DMS53 treated with DMSO at 0.1 percent for 48 hours (cell line): ENCODE measurements at regions not wholly inside any gene's neighbourhood (a gene's known extent, or its start where the extent isn't known, plus 50 kb on each side); places are given as distances from the start of the nearest gene placed in this dataset.
"Not testable (repeated sequence)": the region's sequence is repeated elsewhere in the genome, so short reads cannot be mapped to it uniquely, and the experiment has no call there.

ENCODE experiments used
- DNase-seq: peaks from one replicate; lab custom pipeline; 2025; ENCODE audit not compliant: unreplicated experiment; lab: John Stamatoyannopoulos, UW

GRCh38 chr5:67817652-67818051, 397.9 kb upstream of the PIK3R1 start:
- no peak for DNase-seq

DNA sequence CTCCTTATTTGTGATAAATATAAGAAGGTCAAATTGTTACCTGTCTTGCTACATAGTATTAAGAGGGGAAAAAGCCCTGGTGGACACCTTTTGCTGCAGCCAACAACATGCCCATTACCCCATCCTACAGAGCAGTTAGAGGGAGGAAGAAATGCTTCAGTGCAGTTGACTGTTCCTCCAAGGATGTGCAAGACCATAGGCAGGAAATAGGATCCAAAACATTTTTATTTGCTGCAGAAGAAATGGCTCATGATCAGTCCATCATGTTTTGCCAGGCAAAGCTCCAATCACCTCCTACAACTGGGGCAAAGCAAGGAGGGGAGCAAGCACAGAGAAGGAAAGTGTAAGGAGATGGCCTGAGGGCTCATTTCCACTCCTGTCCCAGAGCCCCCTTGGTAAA, 399.1 kb upstream of the PIK3R1 start:
- no peak for DNase-seq

GRCh38 chr5:67815455-67816391, 399.8 kb upstream of the PIK3R1 start:
- DNase-seq, result no peak

- DNase-seq, result no peak
Measured at GRCh38 chr5:67814569-67815311, 400.8 kb upstream of the PIK3R1 start.

DNA sequence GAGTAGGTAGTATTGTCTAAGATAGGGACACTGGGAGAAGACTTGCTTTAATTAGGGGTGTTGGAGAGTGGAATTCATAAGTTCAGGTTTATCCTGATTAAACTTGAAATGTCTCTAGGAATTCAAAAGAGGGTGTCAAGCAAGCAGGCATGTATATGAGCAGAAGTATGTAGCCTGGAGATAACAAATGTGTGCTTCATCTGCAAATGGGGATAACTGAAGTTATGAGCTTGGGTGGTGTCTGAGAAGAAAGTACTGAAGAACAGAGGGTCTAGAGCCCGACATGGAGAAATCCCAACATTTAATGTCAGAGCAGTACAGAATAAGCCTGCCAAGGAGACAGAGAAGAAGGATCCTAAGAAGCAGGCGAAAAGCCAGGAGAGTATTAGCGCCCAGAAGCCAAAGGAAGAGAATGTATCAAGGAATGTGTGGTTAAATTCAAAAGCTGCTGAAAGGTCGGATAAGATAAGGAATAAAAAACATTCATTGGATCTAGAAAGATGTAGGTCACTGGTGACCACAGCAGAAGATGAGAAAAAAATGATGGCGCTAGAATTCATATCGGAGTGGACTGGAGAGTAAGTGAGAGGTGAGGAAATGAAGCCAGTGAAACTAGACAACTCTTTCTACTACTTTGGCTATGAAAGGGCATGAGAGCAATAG, 401.5 kb upstream of the PIK3R1 start:
- no peak for DNase-seq

- no peak for DNase-seq
Measured at GRCh38 chr5:67809589-67809988, 406.0 kb upstream of the PIK3R1 start.

DNA sequence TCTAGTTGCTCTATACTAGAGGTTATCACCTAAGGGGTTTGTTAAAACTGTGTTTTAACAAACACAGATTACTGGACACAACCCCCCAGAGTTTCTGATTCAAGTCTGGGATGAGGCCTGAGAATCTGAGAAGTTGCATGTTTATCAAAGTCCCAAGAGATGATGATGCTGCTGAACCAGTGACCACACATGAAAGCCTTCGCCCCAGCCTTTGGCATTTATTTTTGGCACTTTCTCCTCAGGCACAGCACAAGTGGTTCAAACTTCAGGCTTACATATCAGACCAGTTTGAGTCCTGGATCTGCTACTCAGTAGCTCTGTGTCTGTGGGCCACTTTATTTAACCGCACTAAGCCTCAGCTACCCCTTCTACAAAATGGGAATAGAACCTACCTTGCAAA, 407.2 kb upstream of the PIK3R1 start:
- no peak for DNase-seq

DNA sequence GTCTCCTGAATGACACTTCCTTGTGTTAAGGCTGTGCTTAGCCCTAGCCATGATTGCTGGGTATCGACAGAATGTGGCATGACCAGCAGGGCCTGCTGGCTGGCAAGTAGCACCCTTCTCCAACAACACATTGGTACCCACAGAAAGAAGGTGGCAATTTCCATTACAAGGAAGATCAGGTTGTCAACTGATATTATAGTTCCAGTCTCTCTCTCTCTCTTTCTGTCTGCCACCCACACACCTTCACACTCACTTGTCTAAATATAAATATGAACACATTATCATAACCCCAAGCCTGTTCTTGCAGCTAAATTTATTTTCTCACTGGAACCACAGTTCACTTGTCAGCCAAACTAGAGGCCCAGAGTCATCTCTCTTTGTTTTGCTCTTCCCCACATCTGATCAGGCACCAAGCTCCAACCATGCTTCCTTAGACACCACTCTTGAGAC, 408.1 kb upstream of the PIK3R1 start:
- DNase-seq, result no peak

DNA sequence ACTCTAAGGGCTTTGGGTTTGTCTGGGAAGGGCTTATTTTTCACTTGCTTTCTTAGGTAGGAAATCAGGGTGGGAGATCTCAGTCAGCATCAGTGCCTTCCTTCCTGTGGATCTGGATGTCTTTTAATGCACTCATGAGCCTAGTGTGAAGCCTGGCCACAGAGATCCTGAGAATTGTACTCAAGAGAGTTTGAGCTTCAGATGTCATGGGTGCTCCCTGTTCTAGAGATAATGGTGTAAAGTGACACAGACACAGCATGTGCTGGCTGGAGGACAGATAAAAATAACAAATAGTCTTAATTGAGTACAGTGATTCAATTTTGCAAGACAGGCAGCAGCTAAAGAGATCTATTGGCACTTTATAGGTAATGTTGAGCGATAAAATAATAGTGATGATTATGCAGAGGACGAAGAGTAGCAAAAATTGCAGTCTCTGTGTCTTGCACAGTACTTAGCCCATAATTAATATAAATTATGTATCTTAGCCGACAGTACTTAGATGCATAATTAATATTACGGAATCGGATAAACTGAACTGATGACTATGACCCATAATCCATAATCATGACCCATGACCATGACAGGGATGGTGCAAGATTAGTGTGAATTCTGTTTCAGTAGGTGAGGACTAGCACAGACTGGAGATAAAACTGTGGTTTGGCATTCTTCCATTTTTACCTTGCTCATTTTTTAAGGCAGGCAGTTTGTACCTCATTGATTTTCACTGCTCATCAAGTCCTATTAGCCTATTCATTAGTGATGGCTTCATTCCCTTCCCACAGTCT, 408.7 kb upstream of the PIK3R1 start:
- DNase-seq, result no peak

GRCh38 chr5:67805666-67806348, 409.7 kb upstream of the PIK3R1 start:
- peak; percentile 54 for DNase-seq

DNA sequence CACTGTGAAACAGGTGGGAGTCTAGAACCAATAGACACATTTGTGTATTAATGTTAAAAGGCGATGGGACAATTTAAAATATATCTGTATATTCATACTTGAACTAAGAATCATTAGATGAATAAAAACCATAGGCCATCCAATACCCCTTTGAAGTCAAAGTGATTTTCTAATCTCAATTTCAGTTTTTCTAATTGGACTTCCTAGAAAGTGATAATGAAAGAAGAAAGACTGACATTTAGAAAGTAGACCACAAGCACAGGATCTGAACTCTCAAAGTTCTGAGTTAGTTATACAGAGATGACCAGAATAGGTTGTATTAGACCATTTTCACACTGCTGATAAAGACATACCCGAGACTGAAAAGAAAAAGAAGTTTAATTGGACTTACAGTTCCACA, 412.8 kb upstream of the PIK3R1 start:
- DNase-seq, result no peak

GRCh38 chr5:67799732-67800234, 415.8 kb upstream of the PIK3R1 start:
- no peak for DNase-seq

- not testable (repeated sequence) for DNase-seq
Measured at GRCh38 chr5:67798470-67798869, 417.1 kb upstream of the PIK3R1 start.

DNA sequence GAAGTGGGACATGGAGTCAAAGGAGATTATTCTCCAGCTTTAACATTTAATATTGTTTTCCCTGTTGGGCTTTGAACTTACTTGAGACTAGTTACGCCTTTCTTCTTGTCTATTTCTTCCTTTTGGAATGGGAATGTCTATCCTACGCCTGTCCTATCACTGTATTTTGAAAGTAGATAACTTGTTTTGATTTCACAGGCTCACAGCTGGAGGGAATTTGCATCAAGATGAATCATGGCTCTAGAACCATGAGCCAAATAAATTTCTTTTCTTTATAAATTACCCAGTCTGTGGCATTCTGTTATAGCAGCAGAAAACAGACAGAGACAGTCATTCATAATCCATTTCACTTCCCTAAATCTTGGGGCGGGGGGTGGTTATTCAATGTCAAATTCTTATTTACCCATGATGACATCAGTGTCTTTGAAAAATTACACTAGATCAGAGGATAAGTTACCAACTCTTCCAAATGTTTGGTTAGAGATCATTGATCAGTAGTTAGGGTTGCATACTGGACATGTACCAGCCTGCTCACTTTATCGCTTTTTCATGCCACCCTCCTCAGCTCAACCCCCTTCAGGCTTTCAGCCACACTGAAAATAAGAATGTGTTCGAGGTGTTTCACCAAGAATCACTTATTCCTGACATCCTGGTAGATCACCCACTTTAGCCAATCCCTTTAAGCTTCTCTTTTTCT, 419.6 kb upstream of the PIK3R1 start:
- no peak for DNase-seq

- DNase-seq, result no peak
Measured at GRCh38 chr5:67793966-67794365, 421.6 kb upstream of the PIK3R1 start.

- DNase-seq, result no peak
Measured at GRCh38 chr5:67793418-67793817, 422.1 kb upstream of the PIK3R1 start.

GRCh38 chr5:67792891-67793290, 422.7 kb upstream of the PIK3R1 start:
- no peak for DNase-seq

DNA sequence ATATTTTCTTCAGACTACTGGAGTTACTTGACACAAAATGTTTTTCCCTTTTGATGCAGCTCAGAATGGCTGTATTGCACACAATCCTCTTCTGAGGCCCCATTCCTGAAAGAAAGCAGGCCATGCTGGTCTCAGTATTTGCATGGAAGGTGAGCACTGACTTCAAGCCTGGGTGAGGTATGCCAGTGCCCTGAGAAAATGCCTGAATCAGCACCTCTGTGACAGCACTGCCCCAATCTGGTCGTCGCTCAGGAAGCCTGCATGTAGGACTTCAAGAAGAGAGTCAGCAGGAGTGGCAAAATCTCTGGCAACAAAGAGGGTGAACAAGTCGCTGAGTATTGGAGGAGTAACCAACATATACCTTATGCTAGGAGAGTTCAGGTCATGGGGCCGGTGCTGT, 425.2 kb upstream of the PIK3R1 start:
- DNase-seq, result no peak

DNA sequence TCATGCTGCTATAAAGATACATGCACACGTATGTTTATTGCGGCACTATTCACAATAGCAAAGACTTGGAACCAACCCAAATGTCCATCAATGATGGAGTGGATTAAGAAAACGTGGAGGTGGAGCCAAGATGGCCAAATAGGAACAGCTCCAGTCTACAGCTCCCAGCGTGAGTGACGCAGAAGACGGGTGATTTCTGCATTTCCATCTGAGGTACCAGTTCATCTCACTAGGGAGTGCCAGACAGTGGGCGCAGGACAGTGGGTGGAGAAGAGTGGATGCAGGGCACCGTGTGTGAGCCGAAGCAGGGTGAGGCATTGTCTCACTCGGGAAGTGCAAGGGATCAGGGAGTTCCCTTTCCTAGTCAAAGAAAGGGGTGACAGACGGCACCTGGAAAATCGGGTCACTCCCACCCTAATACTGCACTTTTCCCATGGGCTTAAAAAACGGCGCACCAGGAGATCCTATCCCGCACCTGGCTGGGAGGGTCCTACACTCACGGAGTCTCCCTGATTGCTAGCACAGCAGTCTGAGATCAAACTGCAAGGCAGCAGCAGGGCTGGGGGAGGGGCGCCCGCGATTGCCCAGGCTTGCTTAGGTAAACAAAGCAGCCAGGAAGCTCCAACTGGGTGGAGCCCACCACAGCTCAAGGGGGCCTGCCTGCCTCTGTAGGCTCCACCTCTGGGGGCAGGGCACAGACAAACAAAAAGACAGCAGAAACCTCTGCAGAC, 435.5 kb upstream of the PIK3R1 start:
- DNase-seq, result not testable (repeated sequence)
